RWPE1 (cell line): ENCODE measurements at regions not wholly inside any gene's neighbourhood (a gene's known extent, or its start where the extent isn't known, plus 50 kb on each side); places are given as distances from the start of the nearest gene placed in this dataset.

Experiments used
- CTCF ChIA-PET: fragments of 350-600 bp; sonication (Branson Sonifier 250); formaldehyde crosslinking; extraction: SDS; loops from one replicate; lab custom pipeline; 2021; lab: Yijun Ruan, JAX
- POLR2A ChIA-PET: fragments of 400-600 bp; formaldehyde crosslinking; extraction: SDS; loops from one replicate; lab custom pipeline; 2020; ENCODE audit warnings: antibody characterized with exemption; ENCODE audit not compliant: low non-redundant PET; lab: Yijun Ruan, JAX
- DNase-seq: peaks from one replicate; pipeline ENCODE4 v3.0.0; 2012; ENCODE audit warnings: low spot score
- H3K27ac ChIP-seq: fragments of 450-650 bp; 2 replicates; pipeline ENCODE4 v1.5.1; 2017
- TF ChIP-seq, protein P1 (sequence below): fragments of 450-650 bp; conservative IDR thresholded peaks from 2 replicates; pipeline ENCODE4 v1.5.1; 2017; ENCODE audit warnings: low read depth, mild to moderate bottlenecking

DNA sequence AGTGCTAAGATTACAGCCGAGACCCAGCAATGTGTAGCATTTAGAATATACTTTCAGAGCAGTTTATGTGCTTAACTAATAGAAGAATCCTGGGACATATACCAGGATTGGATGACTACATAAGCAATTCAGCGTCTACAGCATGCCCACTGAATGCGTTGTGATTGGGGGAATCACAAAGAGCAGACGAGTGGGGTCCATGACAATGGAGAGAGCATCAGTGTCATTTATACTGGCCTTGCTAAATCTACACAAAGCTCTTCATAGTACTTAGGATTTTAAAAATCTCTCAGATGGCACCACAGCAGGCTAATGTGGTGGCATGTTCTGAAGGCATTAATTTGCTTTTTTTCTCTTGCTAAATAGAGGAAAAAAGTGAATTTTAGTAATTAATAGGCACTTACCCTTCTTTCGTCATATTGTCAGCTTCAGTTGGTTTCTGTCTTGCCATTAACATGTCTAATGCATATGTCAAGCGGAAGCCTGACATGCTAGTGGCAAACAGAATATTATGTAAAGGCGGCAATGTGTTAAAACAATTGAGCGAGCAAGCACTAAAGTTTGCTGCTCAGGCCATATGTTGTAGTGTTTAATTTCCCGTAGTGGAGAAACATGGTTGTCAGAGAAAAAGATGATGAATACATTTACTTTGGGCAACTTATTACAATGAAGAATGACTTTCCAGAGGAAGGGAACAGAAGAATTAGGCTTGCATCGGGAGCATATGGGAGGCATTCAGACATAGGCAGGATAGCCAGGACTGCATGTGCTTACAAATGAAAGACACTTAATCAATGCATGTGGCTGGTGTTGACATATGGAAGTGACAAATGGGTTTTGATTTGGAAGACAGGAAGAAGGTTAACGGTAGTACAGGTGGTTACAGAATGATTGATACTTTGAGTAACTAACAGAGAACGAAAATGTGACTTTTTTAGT, 145.2 kb downstream of the ICOS start:
- ChIA-PET POLR2A (no interaction called here), CTCF (interaction anchor here (0.7 kb wide), 1 partner anchor 10 kb away, joined by 3 read pairs; no protein-coding TSS in a partner anchor)
- no peak overlapping the region for H3K27ac ChIP-seq
- TF ChIP-seq, protein P1, sequence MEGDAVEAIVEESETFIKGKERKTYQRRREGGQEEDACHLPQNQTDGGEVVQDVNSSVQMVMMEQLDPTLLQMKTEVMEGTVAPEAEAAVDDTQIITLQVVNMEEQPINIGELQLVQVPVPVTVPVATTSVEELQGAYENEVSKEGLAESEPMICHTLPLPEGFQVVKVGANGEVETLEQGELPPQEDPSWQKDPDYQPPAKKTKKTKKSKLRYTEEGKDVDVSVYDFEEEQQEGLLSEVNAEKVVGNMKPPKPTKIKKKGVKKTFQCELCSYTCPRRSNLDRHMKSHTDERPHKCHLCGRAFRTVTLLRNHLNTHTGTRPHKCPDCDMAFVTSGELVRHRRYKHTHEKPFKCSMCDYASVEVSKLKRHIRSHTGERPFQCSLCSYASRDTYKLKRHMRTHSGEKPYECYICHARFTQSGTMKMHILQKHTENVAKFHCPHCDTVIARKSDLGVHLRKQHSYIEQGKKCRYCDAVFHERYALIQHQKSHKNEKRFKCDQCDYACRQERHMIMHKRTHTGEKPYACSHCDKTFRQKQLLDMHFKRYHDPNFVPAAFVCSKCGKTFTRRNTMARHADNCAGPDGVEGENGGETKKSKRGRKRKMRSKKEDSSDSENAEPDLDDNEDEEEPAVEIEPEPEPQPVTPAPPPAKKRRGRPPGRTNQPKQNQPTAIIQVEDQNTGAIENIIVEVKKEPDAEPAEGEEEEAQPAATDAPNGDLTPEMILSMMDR: no peak
- DNase-seq: no peak

DNA sequence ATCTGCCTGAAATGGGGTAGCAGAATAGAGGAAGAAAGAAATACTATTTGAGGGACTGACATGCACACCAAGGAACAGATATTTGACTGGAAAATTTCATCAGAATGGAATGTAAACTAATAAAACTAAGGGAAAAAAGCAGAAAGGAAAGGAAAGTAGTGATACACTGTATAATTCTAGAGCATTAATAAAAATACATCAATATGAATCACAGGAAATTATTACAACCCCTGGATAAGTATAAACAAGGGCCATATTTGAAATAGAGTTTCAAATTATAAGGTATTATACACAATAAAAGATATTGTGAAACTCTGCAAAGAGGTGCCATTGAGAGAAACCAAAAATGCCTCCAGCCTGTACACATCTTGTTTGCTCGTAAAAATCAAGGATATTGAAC, 149.6 kb downstream of the ICOS start:
- POLR2A ChIA-PET: no interaction called here
- TF ChIP-seq, protein P1: no peak
- CTCF ChIA-PET: interaction anchor here (0.7 kb wide), 1 partner anchor 11 kb away, joined by 3 read pairs; no protein-coding TSS in a partner anchor
- no peak overlapping the region for H3K27ac ChIP-seq
- DNase-seq: no peak

DNA sequence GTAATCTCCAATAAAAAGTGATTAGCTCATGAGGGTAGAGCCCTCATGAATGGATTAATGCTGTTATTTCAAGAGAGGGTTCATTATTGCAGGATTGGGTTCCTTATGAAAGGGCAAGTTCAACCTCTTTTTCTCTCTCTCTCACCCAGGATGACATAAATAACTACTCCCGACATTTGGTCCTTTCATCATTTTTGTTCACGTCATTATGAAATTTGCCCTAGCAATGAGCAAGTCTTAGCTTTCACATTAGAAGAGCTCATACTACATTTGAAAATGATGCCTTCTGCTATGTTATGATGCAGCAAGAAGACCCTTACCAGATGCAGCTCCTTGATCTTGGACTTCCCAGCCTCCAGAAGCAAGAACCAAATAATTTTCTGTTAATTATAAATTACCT, 152.5 kb downstream of the ICOS start:
- CTCF ChIA-PET: no interaction called here
- H3K27ac ChIP-seq: no peak overlapping the region
- no peak for DNase-seq
- TF ChIP-seq, protein P1: no peak
- POLR2A ChIA-PET: no interaction called here

DNA sequence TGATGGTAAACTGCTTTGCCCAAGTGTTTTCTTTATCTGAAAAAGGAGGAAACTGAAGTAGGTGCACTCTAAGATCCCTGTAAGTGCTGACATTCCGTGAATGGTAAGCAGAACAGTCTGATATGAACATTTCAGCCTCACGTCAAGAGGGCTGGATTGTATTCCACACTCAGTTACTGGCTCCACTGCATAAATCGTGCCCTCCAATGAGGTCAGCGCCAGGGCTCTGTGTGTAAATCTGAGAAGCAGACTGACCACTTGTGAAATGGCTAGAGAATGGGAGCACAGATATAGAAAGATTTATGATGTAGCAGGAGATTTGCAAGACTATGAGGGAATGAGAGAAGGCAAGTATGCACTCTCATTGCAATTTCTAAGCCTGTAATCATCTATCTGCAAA, 153.0 kb downstream of the ICOS start:
- DNase-seq: no peak
- H3K27ac ChIP-seq: no peak overlapping the region
- ChIA-PET CTCF (no interaction called here), POLR2A (no interaction called here)
- TF ChIP-seq, protein P1: no peak

DNA sequence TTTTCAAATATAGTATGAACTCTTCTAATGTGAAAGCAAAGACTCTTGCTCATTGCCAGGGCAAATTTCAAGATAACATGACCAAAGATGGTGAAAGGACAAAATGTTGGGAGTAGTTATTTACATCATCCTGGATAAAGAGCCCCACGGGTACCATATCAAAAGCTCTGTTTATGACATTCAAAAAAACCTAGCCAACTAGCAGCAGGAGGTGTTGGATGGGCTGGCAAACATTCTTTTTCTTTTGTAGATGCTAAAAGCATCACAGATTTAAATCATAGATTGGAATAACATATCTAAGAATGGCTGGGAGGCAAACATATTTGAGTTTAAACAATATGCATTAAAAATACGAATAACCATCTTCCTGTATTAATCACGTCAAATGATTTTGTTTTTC, 153.5 kb downstream of the ICOS start:
- ChIA-PET CTCF (no interaction called here), POLR2A (no interaction called here)
- TF ChIP-seq, protein P1: no peak
- DNase-seq: no peak
- H3K27ac ChIP-seq: no peak overlapping the region

DNA sequence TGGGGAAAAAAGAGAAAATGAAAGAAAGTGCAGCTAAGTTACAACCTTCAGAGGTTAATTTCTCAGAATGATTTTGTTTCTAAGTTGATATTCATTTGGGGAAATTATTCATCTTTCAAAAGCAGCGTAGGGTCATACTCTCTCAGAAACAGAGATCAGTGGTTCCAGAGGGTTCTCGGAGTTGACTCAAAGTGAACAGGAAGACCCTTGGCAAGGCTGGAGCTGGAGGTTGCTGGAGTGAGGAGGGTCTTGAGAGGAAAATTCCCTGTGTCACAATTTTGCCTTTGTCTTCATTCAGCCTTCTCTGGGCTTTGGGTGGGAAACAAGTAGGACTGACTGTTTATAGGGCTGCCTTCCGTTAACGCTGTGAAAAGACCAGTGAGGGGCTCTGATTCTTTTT, 168.2 kb downstream of the ICOS start:
- CTCF ChIA-PET: no interaction called here
- POLR2A ChIA-PET: no interaction called here
- TF ChIP-seq, protein P1: no peak
- no peak for DNase-seq
- H3K27ac ChIP-seq: no peak overlapping the region
